ENCODE measurements at regions not wholly inside any gene's neighbourhood (a gene's known extent, or its start where the extent isn't known, plus 50 kb on each side); places are given as distances from the start of the nearest gene placed in this dataset.

DNA sequence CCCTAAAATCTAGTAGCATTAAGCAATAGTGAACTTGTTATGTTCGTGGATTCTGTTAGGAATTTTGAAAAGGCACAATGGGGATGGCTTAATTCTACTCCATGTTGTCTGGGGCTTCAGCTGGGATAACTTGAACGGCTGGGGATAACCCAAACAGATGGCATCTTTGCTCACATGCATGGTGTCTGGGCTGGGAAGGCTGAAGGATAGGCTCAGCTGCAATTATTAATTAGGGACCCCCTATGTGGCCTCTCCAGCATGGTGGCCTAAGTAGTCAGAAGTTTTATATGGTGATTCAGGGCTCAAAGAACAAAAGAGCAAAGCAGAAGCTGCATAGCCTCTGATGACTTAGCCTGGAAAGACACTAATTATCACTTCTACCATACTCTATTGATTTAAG, 551.1 kb downstream of the PSAT1 start:
- Histone ChIP-seq H3K36me3 (ENCODE audit: insufficient read depth, low read length) (no peaks in the 10 kb centered on the region), H3K27me3 (ENCODE audit: insufficient read depth, low read length) (no peaks in the 10 kb centered on the region), H3K4me3 (ENCODE audit: low read length) (no peak overlapping the region), H2AFZ (ENCODE audit: low read depth, low read length) (no peak overlapping the region), H3K4me1 (ENCODE audit: insufficient read depth, low read length) (no peaks in the 10 kb centered on the region), H3K9me3 (ENCODE audit: low read length) (no peaks in the 10 kb centered on the region)

GRCh38 chr9:78856144-78856543, 559.2 kb downstream of the PSAT1 start:
- Histone ChIP-seq H3K4me1 (ENCODE audit: insufficient read depth, low read length) (peaks cover 17% of the 10 kb centered on the region), H3K36me3 (ENCODE audit: insufficient read depth, low read length) (no peaks in the 10 kb centered on the region), H2AFZ (ENCODE audit: low read depth, low read length) (no peak overlapping the region), H3K27me3 (ENCODE audit: insufficient read depth, low read length) (no peaks in the 10 kb centered on the region), H3K4me3 (ENCODE audit: low read length) (no peak overlapping the region), H3K9me3 (ENCODE audit: low read length) (no peaks in the 10 kb centered on the region)

DNA sequence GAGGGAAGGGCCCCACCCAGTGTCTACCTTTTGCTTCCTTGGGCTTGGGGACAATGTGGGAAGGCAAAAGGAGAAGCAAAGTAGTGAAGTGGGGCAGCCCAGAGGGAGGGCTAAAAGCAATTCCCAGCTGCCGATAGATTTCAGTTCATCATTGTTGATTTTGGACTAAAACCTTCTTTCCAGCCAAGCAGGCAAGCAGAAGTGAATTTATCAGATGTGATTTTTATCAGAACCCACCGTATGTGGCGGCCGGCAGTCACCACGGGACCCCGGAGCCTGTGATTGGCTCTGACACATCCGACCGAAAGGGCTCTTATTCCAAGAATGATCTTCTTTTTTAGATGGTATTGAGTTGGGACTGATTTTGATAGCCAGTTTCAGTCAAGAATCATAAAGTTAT, 559.9 kb downstream of the PSAT1 start:
- H3K4me3 ChIP-seq (ENCODE audit: low read length), result no peak overlapping the region

GRCh38 chr9:78857373-78858225, 560.7 kb downstream of the PSAT1 start:
- Histone ChIP-seq H3K27me3 (ENCODE audit: insufficient read depth, low read length) (no peaks in the 10 kb centered on the region), H3K4me1 (ENCODE audit: insufficient read depth, low read length) (peaks cover 17% of the 10 kb centered on the region), H3K36me3 (ENCODE audit: insufficient read depth, low read length) (no peaks in the 10 kb centered on the region), H3K4me3 (ENCODE audit: low read length) (no peak overlapping the region), H3K9me3 (ENCODE audit: low read length) (no peaks in the 10 kb centered on the region), H2AFZ (ENCODE audit: low read depth, low read length) (no peak overlapping the region)

More for the DNA sequence above, 559.9 kb downstream of the PSAT1 start:
- H3K27me3 ChIP-seq (ENCODE audit: insufficient read depth, low read length), result no peaks in the 10 kb centered on the region
- H3K4me1 ChIP-seq (ENCODE audit: insufficient read depth, low read length), result peaks cover 17% of the 10 kb centered on the region
- no peaks in the 10 kb centered on the region for H3K36me3 ChIP-seq (ENCODE audit: insufficient read depth, low read length)
- no peaks in the 10 kb centered on the region for H3K9me3 ChIP-seq (ENCODE audit: low read length)
- no peak overlapping the region for H2AFZ ChIP-seq (ENCODE audit: low read depth, low read length)

- Histone ChIP-seq H3K27me3 (ENCODE audit: insufficient read depth, low read length) (no peaks in the 10 kb centered on the region), H3K36me3 (ENCODE audit: insufficient read depth, low read length) (no peaks in the 10 kb centered on the region), H3K4me1 (ENCODE audit: insufficient read depth, low read length) (peaks cover 17% of the 10 kb centered on the region), H3K4me3 (ENCODE audit: low read length) (no peak overlapping the region), H3K9me3 (ENCODE audit: low read length) (no peaks in the 10 kb centered on the region), H2AFZ (ENCODE audit: low read depth, low read length) (no peak overlapping the region)
Measured at GRCh38 chr9:78858266-78858665, 561.3 kb downstream of the PSAT1 start.

DNA sequence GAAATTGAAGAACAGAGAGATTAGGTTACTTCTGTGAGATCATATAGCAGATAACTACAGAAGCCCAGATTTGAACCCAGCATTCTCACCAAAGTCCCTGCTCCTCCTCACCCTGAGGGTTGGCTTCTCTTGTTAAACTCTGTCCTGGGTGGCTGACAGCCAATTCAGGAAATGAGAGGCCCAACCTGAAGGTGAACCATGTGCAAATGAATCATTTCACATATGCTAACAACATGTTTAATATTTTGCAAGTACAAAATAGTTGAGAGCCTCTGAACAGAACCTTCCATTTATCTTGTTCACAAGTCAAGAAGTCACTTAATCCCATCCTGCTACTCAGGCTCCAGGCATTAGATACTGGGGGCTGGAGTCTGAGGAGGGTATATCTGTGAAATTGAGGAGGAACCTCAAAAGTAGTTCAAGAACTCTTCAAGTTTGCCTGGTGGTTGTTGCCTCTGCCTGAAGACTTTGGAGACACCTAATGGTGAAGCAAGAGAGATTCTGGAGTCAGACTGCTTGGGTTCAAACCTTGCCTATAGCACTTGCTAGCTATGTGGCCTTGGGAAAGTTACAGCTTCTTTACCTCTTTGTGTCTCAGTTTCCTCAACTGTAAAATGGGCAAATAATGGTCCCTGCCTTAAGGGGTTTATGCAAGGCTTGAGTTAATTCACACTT, 564.0 kb downstream of the PSAT1 start:
- Histone ChIP-seq H2AFZ (ENCODE audit: low read depth, low read length) (no peak overlapping the region), H3K4me1 (ENCODE audit: insufficient read depth, low read length) (peaks cover 20% of the 10 kb centered on the region), H3K4me3 (ENCODE audit: low read length) (no peak overlapping the region), H3K27me3 (ENCODE audit: insufficient read depth, low read length) (no peaks in the 10 kb centered on the region), H3K36me3 (ENCODE audit: insufficient read depth, low read length) (no peaks in the 10 kb centered on the region), H3K9me3 (ENCODE audit: low read length) (no peaks in the 10 kb centered on the region)

- H2AFZ ChIP-seq (ENCODE audit: low read depth, low read length), result no peak overlapping the region
- no peak overlapping the region for H3K4me3 ChIP-seq (ENCODE audit: low read length)
- H3K4me1 ChIP-seq (ENCODE audit: insufficient read depth, low read length), result peaks cover 3% of the 10 kb centered on the region
- H3K36me3 ChIP-seq (ENCODE audit: insufficient read depth, low read length), result no peaks in the 10 kb centered on the region
- H3K27me3 ChIP-seq (ENCODE audit: insufficient read depth, low read length), result no peaks in the 10 kb centered on the region
- H3K9me3 ChIP-seq (ENCODE audit: low read length), result no peaks in the 10 kb centered on the region
Measured at GRCh38 chr9:78863531-78863930, 566.6 kb downstream of the PSAT1 start.

DNA sequence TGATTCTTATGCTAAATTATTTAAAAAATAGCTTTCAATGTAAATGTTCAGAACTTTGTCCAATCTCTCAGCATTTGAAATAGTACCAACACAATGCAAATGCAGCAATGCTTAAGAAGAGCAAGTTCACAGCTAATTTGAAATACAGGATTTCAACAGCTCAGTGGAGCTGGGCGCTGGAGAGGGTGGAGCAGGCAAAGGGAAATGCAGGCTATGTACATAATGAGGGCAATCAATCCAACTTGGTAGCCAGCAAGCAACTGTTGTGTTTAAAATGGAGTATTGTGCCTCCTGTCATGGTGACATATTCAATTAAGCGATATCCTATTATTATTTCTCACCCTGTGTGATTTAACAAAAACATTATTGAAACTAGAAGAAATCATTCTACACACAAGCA, 568.8 kb downstream of the PSAT1 start:
- no peak overlapping the region for H2AFZ ChIP-seq (ENCODE audit: low read depth, low read length)
- H3K27me3 ChIP-seq (ENCODE audit: insufficient read depth, low read length), result no peaks in the 10 kb centered on the region
- H3K36me3 ChIP-seq (ENCODE audit: insufficient read depth, low read length), result no peaks in the 10 kb centered on the region
- no peaks in the 10 kb centered on the region for H3K9me3 ChIP-seq (ENCODE audit: low read length)
- H3K4me3 ChIP-seq (ENCODE audit: low read length), result no peak overlapping the region
- H3K4me1 ChIP-seq (ENCODE audit: insufficient read depth, low read length), result peaks cover 3% of the 10 kb centered on the region

- H3K4me1 ChIP-seq (ENCODE audit: insufficient read depth, low read length), result peaks cover 3% of the 10 kb centered on the region
- no peaks in the 10 kb centered on the region for H3K36me3 ChIP-seq (ENCODE audit: insufficient read depth, low read length)
- no peaks in the 10 kb centered on the region for H3K9me3 ChIP-seq (ENCODE audit: low read length)
- H2AFZ ChIP-seq (ENCODE audit: low read depth, low read length), result no peak overlapping the region
- no peak overlapping the region for H3K4me3 ChIP-seq (ENCODE audit: low read length)
- no peaks in the 10 kb centered on the region for H3K27me3 ChIP-seq (ENCODE audit: insufficient read depth, low read length)
Measured at GRCh38 chr9:78866207-78867132, 569.5 kb downstream of the PSAT1 start.

- Histone ChIP-seq H3K4me1 (ENCODE audit: insufficient read depth, low read length) (no peaks in the 10 kb centered on the region), H3K9me3 (ENCODE audit: low read length) (no peaks in the 10 kb centered on the region), H3K36me3 (ENCODE audit: insufficient read depth, low read length) (no peaks in the 10 kb centered on the region), H3K27me3 (ENCODE audit: insufficient read depth, low read length) (no peaks in the 10 kb centered on the region), H3K4me3 (ENCODE audit: low read length) (no peak overlapping the region), H2AFZ (ENCODE audit: low read depth, low read length) (no peak overlapping the region)
Measured at GRCh38 chr9:78871086-78871451, 574.1 kb downstream of the PSAT1 start.

DNA sequence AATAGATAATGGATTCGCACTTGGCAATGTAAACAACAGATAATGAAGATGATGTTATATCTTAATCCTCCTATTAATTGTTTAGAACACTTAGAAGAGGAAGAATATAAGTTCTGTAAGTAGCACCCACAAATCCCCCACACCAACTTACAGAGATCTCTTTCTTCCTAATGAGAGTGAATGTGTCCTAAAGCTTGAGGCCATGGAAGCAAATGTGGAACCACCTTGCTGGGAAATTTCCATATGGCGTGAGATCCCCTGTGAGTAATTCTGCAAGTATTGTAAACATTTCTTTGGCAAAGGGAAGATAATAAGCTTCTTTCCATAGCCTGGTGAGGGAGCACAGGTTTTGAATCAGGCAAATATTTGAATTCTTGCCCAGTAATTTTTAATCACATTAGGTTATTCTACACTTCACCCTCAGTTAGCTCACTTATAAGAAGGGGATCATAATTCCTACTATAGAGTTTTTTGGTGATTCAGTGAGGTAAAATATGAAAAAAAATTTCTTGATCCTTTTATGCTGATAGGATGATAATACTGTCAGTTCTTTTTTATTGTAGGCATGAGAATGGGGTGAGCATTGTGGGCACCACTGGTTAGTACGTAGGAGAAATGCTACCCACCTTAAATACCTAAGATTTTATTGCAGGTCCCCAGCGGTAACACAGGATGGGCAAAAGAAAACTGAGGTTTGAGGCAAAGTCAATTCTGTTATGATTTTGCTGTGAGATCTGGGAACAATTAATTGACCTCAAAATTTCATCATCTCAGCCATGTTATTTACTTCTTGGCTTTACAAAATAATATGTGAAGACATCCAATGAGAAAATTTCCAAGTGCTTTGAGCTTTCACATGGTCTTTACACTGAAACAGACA, 574.8 kb downstream of the PSAT1 start:
- Histone ChIP-seq H2AFZ (ENCODE audit: low read depth, low read length) (no peak overlapping the region), H3K4me3 (ENCODE audit: low read length) (no peak overlapping the region), H3K36me3 (ENCODE audit: insufficient read depth, low read length) (no peaks in the 10 kb centered on the region), H3K4me1 (ENCODE audit: insufficient read depth, low read length) (no peaks in the 10 kb centered on the region), H3K27me3 (ENCODE audit: insufficient read depth, low read length) (no peaks in the 10 kb centered on the region), H3K9me3 (ENCODE audit: low read length) (no peaks in the 10 kb centered on the region)

GRCh38 chr9:78874061-78874460, 577.1 kb downstream of the PSAT1 start:
- Histone ChIP-seq H3K4me1 (ENCODE audit: insufficient read depth, low read length) (no peaks in the 10 kb centered on the region), H2AFZ (ENCODE audit: low read depth, low read length) (no peak overlapping the region), H3K9me3 (ENCODE audit: low read length) (no peaks in the 10 kb centered on the region), H3K4me3 (ENCODE audit: low read length) (no peak overlapping the region), H3K36me3 (ENCODE audit: insufficient read depth, low read length) (no peaks in the 10 kb centered on the region), H3K27me3 (ENCODE audit: insufficient read depth, low read length) (no peaks in the 10 kb centered on the region)

Measured in neuron (in vitro differentiated cells).